ENCODE measurements at regions not wholly inside any gene's neighbourhood (a gene's known extent, or its start where the extent isn't known, plus 50 kb on each side); places are given as distances from the start of the nearest gene placed in this dataset.

DNA sequence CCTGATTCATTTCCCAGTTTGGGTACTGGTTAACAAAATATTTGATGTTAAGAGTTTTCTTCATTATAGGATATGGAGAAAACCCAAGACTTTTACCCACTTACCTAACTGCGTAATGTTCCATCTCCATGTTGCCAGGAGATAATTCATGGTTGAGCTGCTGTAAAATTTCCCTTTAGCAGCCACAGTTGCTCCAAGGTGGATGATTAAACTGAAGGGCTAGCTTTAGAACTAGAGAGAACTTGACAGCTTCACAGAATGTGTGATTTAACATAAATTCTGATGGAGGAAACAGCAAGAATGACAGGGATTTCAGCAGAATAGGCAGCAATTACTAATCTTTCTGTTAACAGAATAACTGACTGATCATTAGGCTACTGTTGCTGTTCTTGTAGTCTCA, 236.1 kb downstream of the MEF2C start:
- no peak overlapping the region for H3K4ac ChIP-seq (ENCODE audit: low read depth, low read length)
- H2BK120ac ChIP-seq (ENCODE audit: low read depth, low read length), result no peak overlapping the region
- POLR2A ChIA-PET (ENCODE audit: unreplicated experiment), result no interaction called here
- no peak overlapping the region for H3K27ac ChIP-seq (ENCODE audit: insufficient read depth, low read length)
- TF ChIP-seq NFE2L2 (IDR thresholded peaks at IDR 0.05; ENCODE audit: low read depth, low read length), result no peak
- no peak for TF ChIP-seq FOS (IDR thresholded peaks at IDR 0.05; ENCODE audit: low read depth, low read length)
- TF ChIP-seq, protein P1, sequence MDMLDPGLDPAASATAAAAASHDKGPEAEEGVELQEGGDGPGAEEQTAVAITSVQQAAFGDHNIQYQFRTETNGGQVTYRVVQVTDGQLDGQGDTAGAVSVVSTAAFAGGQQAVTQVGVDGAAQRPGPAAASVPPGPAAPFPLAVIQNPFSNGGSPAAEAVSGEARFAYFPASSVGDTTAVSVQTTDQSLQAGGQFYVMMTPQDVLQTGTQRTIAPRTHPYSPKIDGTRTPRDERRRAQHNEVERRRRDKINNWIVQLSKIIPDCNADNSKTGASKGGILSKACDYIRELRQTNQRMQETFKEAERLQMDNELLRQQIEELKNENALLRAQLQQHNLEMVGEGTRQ (IDR thresholded peaks at IDR 0.05; ENCODE audit: low read depth, low read length), result no peak
- no peak for TF ChIP-seq MAZ (IDR thresholded peaks at IDR 0.05; ENCODE audit: borderline replicate concordance, low read depth, low read length)
- TF ChIP-seq POLR2A (IDR thresholded peaks at IDR 0.05; ENCODE audit: low read depth, low read length), result no peak
- TF ChIP-seq ELK1 (IDR thresholded peaks at IDR 0.05; ENCODE audit: borderline replicate concordance, low read depth, low read length), result no peak
- TF ChIP-seq CEBPB (IDR thresholded peaks at IDR 0.05; ENCODE audit: low read depth, low read length), result no peak
- TF ChIP-seq RCOR1 (IDR thresholded peaks at IDR 0.05; ENCODE audit: insufficient replicate concordance, low read length), result no peak
- no peak for TF ChIP-seq CHD1 (IDR thresholded peaks at IDR 0.05; ENCODE audit: low read depth, low read length)
- no peak for TF ChIP-seq CTCF (conservative IDR thresholded peaks at IDR 0.05; ENCODE audit: low read depth, low read length)
- TF ChIP-seq RAD21 (IDR thresholded peaks at IDR 0.05; ENCODE audit: low read length), result no peak
- TF ChIP-seq MXI1 (IDR thresholded peaks at IDR 0.05; ENCODE audit: borderline replicate concordance, low read depth, low read length), result no peak
- TF ChIP-seq RFX5 (IDR thresholded peaks at IDR 0.05; ENCODE audit: low read depth, low read length), result no peak
- TF ChIP-seq SMC3 (IDR thresholded peaks at IDR 0.05; ENCODE audit: low read depth, low read length), result no peak
- no peak for TF ChIP-seq BHLHE40 (IDR thresholded peaks at IDR 0.05; ENCODE audit: low read depth, low read length)
- DNase-seq (no peak), ATAC-seq (ENCODE audit: low read depth) (no peak)
- H3K23ac ChIP-seq (ENCODE audit: low read depth, low read length), result no peak overlapping the region
- dilution Hi-C loops (cut with HindIII; ENCODE audit: low sequenced_read_pairs, unreplicated experiment), result no loop called here
- H4K5ac ChIP-seq (ENCODE audit: low read depth, low read length), result no peak overlapping the region
- intact Hi-C loops (cut with micrococcal nuclease), result no loop called here
- no peak overlapping the region for H2AK5ac ChIP-seq (ENCODE audit: low read depth, low read length)
- no peaks in the 10 kb centered on the region for H4K20me1 ChIP-seq (ENCODE audit: insufficient read depth, low read length)
- H3K9ac ChIP-seq (ENCODE audit: low read depth, low read length), result no peak overlapping the region
- H2AK9ac ChIP-seq (replicated peaks; ENCODE audit: low read depth, low read length, poor library complexity), result no peak overlapping the region
- no peak overlapping the region for H2BK20ac ChIP-seq (ENCODE audit: low read depth, low read length)
- no peak overlapping the region for H3K4me3 ChIP-seq (ENCODE audit: insufficient read depth, low read depth, low read length)
- no CpG with 5 or more reads among the region's 1 CpG for whole genome bisulfite sequencing, 2 experiments (ENCODE audit: extremely low coverage in 2 of 2, insufficient read length in 1 of 2)
- no peaks in the 10 kb centered on the region for H3K36me3 ChIP-seq (ENCODE audit: control insufficient read depth, insufficient read depth, low read length)
- H3K9me3 ChIP-seq (ENCODE audit: control insufficient read depth, insufficient read depth, low read length), result no peaks in the 10 kb centered on the region
- H3K14ac ChIP-seq (replicated peaks; ENCODE audit: low read depth, low read length), result no peak overlapping the region
- H3K4me2 ChIP-seq (ENCODE audit: low read depth, low read length), result no peak overlapping the region
- in situ Hi-C loops (cut with MboI; ENCODE audit: low sequenced_read_pairs), result no loop called here
- no peaks in the 10 kb centered on the region for H3K79me1 ChIP-seq (ENCODE audit: low read depth in 1 of 2, low read length in 2 of 2)
- no peaks in the 10 kb centered on the region for H3K9me1 ChIP-seq (ENCODE audit: insufficient read depth, low read length)
- CTCF ChIA-PET, result no interaction called here
- no peak overlapping the region for H2BK5ac ChIP-seq (ENCODE audit: low read depth, low read length, poor library complexity, severe bottlenecking)
- H3K56ac ChIP-seq (ENCODE audit: extremely low read depth, insufficient read depth, low read length), result no peak overlapping the region
- no TSS peak for BruUV-seq (replicated peaks)
- no peak overlapping the region for H3K18ac ChIP-seq (ENCODE audit: low read depth, low read length)
- H2BK15ac ChIP-seq (ENCODE audit: low read depth, low read length), result no peak overlapping the region
- no peak overlapping the region for H4K91ac ChIP-seq (ENCODE audit: insufficient read depth, low read depth, low read length)
- H4K8ac ChIP-seq (ENCODE audit: low read depth in 2 of 2, low read length in 2 of 2), result no peak overlapping the region
- no peak overlapping the region for H2AFZ ChIP-seq (replicated peaks; ENCODE audit: low read length, poor library complexity)
- no peaks in the 10 kb centered on the region for H3K27me3 ChIP-seq (ENCODE audit: control insufficient read depth, insufficient read depth, low read length)
- no peaks in the 10 kb centered on the region for H3K4me1 ChIP-seq (ENCODE audit: control insufficient read depth, insufficient read depth, low read length)

All from IMR-90 (cell line).